PC-9 (cell line): ENCODE measurements at regions not wholly inside any gene's neighbourhood (a gene's known extent, or its start where the extent isn't known, plus 50 kb on each side); places are given as distances from the start of the nearest gene placed in this dataset.

Experiments
- EZH2 ChIP-seq: fragments of 200-600 bp; sonication (generic); IDR thresholded peaks from 2 replicates; pipeline ENCODE4 v1.8.0; 2017; ENCODE audit warnings: antibody characterized with exemption, low read depth
- TF ChIP-seq, protein P1 (sequence below): fragments of 200-600 bp; sonication (generic); conservative IDR thresholded peaks from 2 replicates; pipeline ENCODE4 v1.6.1; 2017; ENCODE audit warnings: mixed run types, antibody characterized with exemption, mild to moderate bottlenecking, moderate library complexity

GRCh38 chr2:162888652-162889051 lies 50.1 kb upstream of the KCNH7 start:
- TF ChIP-seq, protein P1, sequence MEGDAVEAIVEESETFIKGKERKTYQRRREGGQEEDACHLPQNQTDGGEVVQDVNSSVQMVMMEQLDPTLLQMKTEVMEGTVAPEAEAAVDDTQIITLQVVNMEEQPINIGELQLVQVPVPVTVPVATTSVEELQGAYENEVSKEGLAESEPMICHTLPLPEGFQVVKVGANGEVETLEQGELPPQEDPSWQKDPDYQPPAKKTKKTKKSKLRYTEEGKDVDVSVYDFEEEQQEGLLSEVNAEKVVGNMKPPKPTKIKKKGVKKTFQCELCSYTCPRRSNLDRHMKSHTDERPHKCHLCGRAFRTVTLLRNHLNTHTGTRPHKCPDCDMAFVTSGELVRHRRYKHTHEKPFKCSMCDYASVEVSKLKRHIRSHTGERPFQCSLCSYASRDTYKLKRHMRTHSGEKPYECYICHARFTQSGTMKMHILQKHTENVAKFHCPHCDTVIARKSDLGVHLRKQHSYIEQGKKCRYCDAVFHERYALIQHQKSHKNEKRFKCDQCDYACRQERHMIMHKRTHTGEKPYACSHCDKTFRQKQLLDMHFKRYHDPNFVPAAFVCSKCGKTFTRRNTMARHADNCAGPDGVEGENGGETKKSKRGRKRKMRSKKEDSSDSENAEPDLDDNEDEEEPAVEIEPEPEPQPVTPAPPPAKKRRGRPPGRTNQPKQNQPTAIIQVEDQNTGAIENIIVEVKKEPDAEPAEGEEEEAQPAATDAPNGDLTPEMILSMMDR: no peak
- TF ChIP-seq EZH2: no peak
